ENCODE measurements at regions not wholly inside any gene's neighbourhood (a gene's known extent, or its start where the extent isn't known, plus 50 kb on each side); places are given as distances from the start of the nearest gene placed in this dataset.

- H3K4me3 ChIP-seq (ENCODE audit: low read depth, low read length) = no peak overlapping the region
- TF ChIP-seq, protein P1, sequence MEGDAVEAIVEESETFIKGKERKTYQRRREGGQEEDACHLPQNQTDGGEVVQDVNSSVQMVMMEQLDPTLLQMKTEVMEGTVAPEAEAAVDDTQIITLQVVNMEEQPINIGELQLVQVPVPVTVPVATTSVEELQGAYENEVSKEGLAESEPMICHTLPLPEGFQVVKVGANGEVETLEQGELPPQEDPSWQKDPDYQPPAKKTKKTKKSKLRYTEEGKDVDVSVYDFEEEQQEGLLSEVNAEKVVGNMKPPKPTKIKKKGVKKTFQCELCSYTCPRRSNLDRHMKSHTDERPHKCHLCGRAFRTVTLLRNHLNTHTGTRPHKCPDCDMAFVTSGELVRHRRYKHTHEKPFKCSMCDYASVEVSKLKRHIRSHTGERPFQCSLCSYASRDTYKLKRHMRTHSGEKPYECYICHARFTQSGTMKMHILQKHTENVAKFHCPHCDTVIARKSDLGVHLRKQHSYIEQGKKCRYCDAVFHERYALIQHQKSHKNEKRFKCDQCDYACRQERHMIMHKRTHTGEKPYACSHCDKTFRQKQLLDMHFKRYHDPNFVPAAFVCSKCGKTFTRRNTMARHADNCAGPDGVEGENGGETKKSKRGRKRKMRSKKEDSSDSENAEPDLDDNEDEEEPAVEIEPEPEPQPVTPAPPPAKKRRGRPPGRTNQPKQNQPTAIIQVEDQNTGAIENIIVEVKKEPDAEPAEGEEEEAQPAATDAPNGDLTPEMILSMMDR (IDR thresholded peaks at IDR 0.05; ENCODE audit: low read depth, low read length) = no peak
These were observed 637.8 kb upstream of the KLF12 start for GRCh38 chr13:74771964-74772363.

DNA sequence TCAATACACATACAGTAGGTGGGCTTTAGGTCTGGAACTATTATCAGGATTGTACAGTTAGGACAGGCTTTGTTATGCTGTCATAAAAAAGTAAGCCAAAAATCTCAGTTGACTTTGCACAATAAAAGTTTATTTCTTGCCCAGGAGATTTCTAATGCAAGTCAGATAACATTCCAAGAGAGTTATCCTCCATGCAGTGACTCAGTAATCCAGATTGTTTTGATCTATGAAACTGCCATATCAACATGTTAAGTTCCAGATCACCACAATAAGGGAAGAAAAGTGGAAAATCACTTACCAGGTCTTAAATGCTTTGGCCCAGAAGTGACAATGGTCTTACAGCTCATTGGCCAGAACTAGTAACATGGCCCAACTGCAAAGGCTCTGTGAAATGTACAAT is 636.2 kb upstream of the KLF12 start:
- no peak overlapping the region for H3K4me3 ChIP-seq (ENCODE audit: low read depth, low read length)
- TF ChIP-seq, protein P1 (IDR thresholded peaks at IDR 0.05; ENCODE audit: low read depth, low read length) = no peak

- TF ChIP-seq, protein P1 (IDR thresholded peaks at IDR 0.05; ENCODE audit: low read depth, low read length) = no peak
- no peak overlapping the region for H3K4me3 ChIP-seq (ENCODE audit: low read depth, low read length)
These were observed 635.1 kb upstream of the KLF12 start for GRCh38 chr13:74769333-74769732.

- TF ChIP-seq, protein P1 (IDR thresholded peaks at IDR 0.05; ENCODE audit: low read depth, low read length) = no peak
- no peak overlapping the region for H3K4me3 ChIP-seq (ENCODE audit: low read depth, low read length)
These were observed 634.4 kb upstream of the KLF12 start for GRCh38 chr13:74768521-74769085.

DNA sequence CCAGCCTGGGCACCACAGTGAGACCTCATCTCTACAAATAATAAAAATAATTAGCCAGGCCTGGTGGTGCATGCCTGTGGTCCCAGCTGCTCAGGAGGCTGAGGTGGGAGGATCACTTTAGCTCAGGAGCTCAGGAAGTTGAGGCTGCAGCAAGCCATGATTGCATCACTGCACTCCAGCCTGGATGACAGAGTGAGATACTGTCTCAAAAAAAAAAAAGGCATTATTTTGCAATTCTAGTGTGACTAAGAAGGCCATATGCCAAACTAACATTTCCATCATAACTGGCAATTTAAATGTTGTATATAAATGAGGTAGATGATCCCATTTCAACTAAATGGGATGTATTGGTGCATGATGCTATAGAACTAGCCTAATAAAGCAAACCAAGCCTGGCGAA is 632.8 kb upstream of the KLF12 start:
- H3K4me3 ChIP-seq (ENCODE audit: low read depth, low read length) = no peak overlapping the region
- TF ChIP-seq, protein P1 (IDR thresholded peaks at IDR 0.05; ENCODE audit: low read depth, low read length) = no peak

GRCh38 chr13:74765955-74766354 is 631.8 kb upstream of the KLF12 start:
- no peak overlapping the region for H3K4me3 ChIP-seq (ENCODE audit: low read depth, low read length)

More at GRCh38 chr13:74765955-74766354, 631.8 kb upstream of the KLF12 start:
- TF ChIP-seq, protein P1 (IDR thresholded peaks at IDR 0.05; ENCODE audit: low read depth, low read length) = no peak
